Mucosa of rectum (tissue), 2 donors: ENCODE measurements at regions not wholly inside any gene's neighbourhood (a gene's known extent, or its start where the extent isn't known, plus 50 kb on each side); places are given as distances from the start of the nearest gene placed in this dataset.

Experiments
- H3K27ac ChIP-seq, 2 donors: one replicate each; pipeline ENCODE4 v1.7.0; 2013; ENCODE audit warnings: inconsistent platforms in 2 of 2, low read depth in 2 of 2, low read length in 2 of 2
- H3K27me3 ChIP-seq, 2 donors: one replicate each; pipeline ENCODE4 v1.7.0; 2013; ENCODE audit warnings: low read length in 2 of 2; ENCODE audit not compliant: control insufficient read depth in 2 of 2, insufficient read depth in 2 of 2
- H3K36me3 ChIP-seq, 2 donors: one replicate each; pipeline ENCODE4 v1.7.0; 2013; ENCODE audit warnings: low read length in 2 of 2; ENCODE audit not compliant: control insufficient read depth in 2 of 2, insufficient read depth in 2 of 2
- H3K4me1 ChIP-seq, 2 donors: one replicate each; pipeline ENCODE4 v1.7.0; 2013; ENCODE audit warnings: low read length in 2 of 2, mild to moderate bottlenecking in 1 of 2; ENCODE audit not compliant: control insufficient read depth in 2 of 2, insufficient read depth in 2 of 2
- H3K4me3 ChIP-seq, 2 donors: one replicate each; pipeline ENCODE4 v1.7.0; 2013; ENCODE audit warnings: low read length in 2 of 2
- H3K9ac ChIP-seq, 2 donors: one replicate each; pipeline ENCODE4 v1.7.0; 2013; ENCODE audit warnings: low read length in 2 of 2, low read depth in 1 of 2, mild to moderate bottlenecking in 1 of 2
- H3K9me3 ChIP-seq, 2 donors: one replicate each; pipeline ENCODE4 v1.7.0; 2013; ENCODE audit warnings: low read length in 2 of 2; ENCODE audit not compliant: control insufficient read depth in 2 of 2
- donor health status: healthy.
- donor health status: Normal muscosa, but diverticular disease.

GRCh38 chr15:93825682-93826081 lies 405.7 kb upstream of the MCTP2 start:
- Histone ChIP-seq H3K36me3 (no peaks in the 10 kb centered on the region), H3K9me3 (no peaks in the 10 kb centered on the region), H3K27me3 (no peaks in the 10 kb centered on the region), H3K4me3 (no peak overlapping the region), H3K27ac (no peak overlapping the region), H3K9ac (no peak overlapping the region), H3K4me1 (no peaks in the 10 kb centered on the region)

- Histone ChIP-seq H3K9ac (no peak overlapping the region), H3K36me3 (no peaks in the 10 kb centered on the region), H3K27me3 (no peaks in the 10 kb centered on the region), H3K4me1 (no peaks in the 10 kb centered on the region), H3K27ac (no peak overlapping the region), H3K9me3 (no peaks in the 10 kb centered on the region), H3K4me3 (no peak overlapping the region)
Measured at GRCh38 chr15:93823971-93824913, 407.1 kb upstream of the MCTP2 start.

GRCh38 chr15:93820566-93820965 lies 410.8 kb upstream of the MCTP2 start:
- Histone ChIP-seq H3K4me3 (no peak overlapping the region), H3K4me1 (no peaks in the 10 kb centered on the region), H3K9me3 (no peaks in the 10 kb centered on the region), H3K27ac (no peak overlapping the region), H3K36me3 (no peaks in the 10 kb centered on the region), H3K9ac (no peak overlapping the region), H3K27me3 (no peaks in the 10 kb centered on the region)

GRCh38 chr15:93819826-93820225 lies 411.5 kb upstream of the MCTP2 start:
- H3K4me1 ChIP-seq: no peaks in the 10 kb centered on the region
- no peak overlapping the region for H3K27ac ChIP-seq

GRCh38 chr15:93816815-93817214 lies 414.5 kb upstream of the MCTP2 start:
- Histone ChIP-seq H3K27ac (no peak overlapping the region), H3K9ac (no peak overlapping the region), H3K9me3 (no peaks in the 10 kb centered on the region), H3K36me3 (no peaks in the 10 kb centered on the region), H3K4me3 (no peak overlapping the region), H3K27me3 (no peaks in the 10 kb centered on the region), H3K4me1 (no peaks in the 10 kb centered on the region)

More at GRCh38 chr15:93819826-93820225, 411.5 kb upstream of the MCTP2 start:
- Histone ChIP-seq H3K27me3 (no peaks in the 10 kb centered on the region), H3K36me3 (no peaks in the 10 kb centered on the region), H3K9ac (no peak overlapping the region), H3K4me3 (no peak overlapping the region), H3K9me3 (no peaks in the 10 kb centered on the region)

- H3K36me3 ChIP-seq: no peaks in the 10 kb centered on the region
- no peak overlapping the region for H3K4me3 ChIP-seq
- H3K27me3 ChIP-seq: no peaks in the 10 kb centered on the region
- H3K9me3 ChIP-seq: no peaks in the 10 kb centered on the region
- no peak overlapping the region for H3K9ac ChIP-seq
- H3K27ac ChIP-seq: no peak overlapping the region
- no peaks in the 10 kb centered on the region for H3K4me1 ChIP-seq
Measured at GRCh38 chr15:93811305-93811704, 420.1 kb upstream of the MCTP2 start.

GRCh38 chr15:93809516-93809915 lies 421.8 kb upstream of the MCTP2 start:
- Histone ChIP-seq H3K27ac (no peak overlapping the region), H3K36me3 (no peaks in the 10 kb centered on the region), H3K4me3 (no peak overlapping the region), H3K9ac (no peak overlapping the region), H3K4me1 (no peaks in the 10 kb centered on the region), H3K9me3 (no peaks in the 10 kb centered on the region), H3K27me3 (no peaks in the 10 kb centered on the region)

GRCh38 chr15:93803421-93804152 lies 427.8 kb upstream of the MCTP2 start:
- H3K4me1 ChIP-seq: no peaks in the 10 kb centered on the region
- no peaks in the 10 kb centered on the region for H3K9me3 ChIP-seq
- no peak overlapping the region for H3K27ac ChIP-seq
- H3K9ac ChIP-seq: no peak overlapping the region
- no peak overlapping the region for H3K4me3 ChIP-seq
- H3K36me3 ChIP-seq: no peaks in the 10 kb centered on the region
- no peaks in the 10 kb centered on the region for H3K27me3 ChIP-seq

- Histone ChIP-seq H3K4me3 (no peak overlapping the region), H3K9ac (no peak overlapping the region)
Measured at GRCh38 chr15:93801206-93801605, 430.2 kb upstream of the MCTP2 start.

GRCh38 chr15:93800805-93801204 lies 430.6 kb upstream of the MCTP2 start:
- Histone ChIP-seq H3K4me1 (no peaks in the 10 kb centered on the region), H3K27me3 (no peaks in the 10 kb centered on the region), H3K27ac (no peak overlapping the region), H3K4me3 (no peak overlapping the region), H3K36me3 (no peaks in the 10 kb centered on the region), H3K9me3 (no peaks in the 10 kb centered on the region), H3K9ac (no peak overlapping the region)

More at GRCh38 chr15:93801206-93801605, 430.2 kb upstream of the MCTP2 start:
- no peaks in the 10 kb centered on the region for H3K4me1 ChIP-seq
- no peak overlapping the region for H3K27ac ChIP-seq
- no peaks in the 10 kb centered on the region for H3K36me3 ChIP-seq
- no peaks in the 10 kb centered on the region for H3K9me3 ChIP-seq
- H3K27me3 ChIP-seq: no peaks in the 10 kb centered on the region
